SK-N-SH (cell line): ENCODE measurements at regions not wholly inside any gene's neighbourhood (a gene's known extent, or its start where the extent isn't known, plus 50 kb on each side); places are given as distances from the start of the nearest gene placed in this dataset.

ENCODE experiments used
- GABPA ChIP-seq: IDR thresholded peaks from 2 replicates; pipeline ENCODE4 v1.4.0; 2012; ENCODE audit warnings: low read depth, mild to moderate bottlenecking
- MXI1 ChIP-seq: IDR thresholded peaks from 2 replicates; pipeline ENCODE4 v1.6.1; 2012; ENCODE audit warnings: mild to moderate bottlenecking, low read depth, low read length, improper control_type of control experiment
- RAD21 ChIP-seq: IDR thresholded peaks from 2 replicates; pipeline ENCODE4 v1.6.1; 2012; ENCODE audit warnings: mild to moderate bottlenecking, low read length
- RFX5 ChIP-seq: IDR thresholded peaks from 2 replicates; pipeline ENCODE4 v1.6.1; 2012; ENCODE audit warnings: mild to moderate bottlenecking, improper control_type of control experiment, low read length
- SIN3A ChIP-seq: IDR thresholded peaks from 2 replicates; pipeline ENCODE4 v1.6.1; 2012; ENCODE audit warnings: low read depth, mild to moderate bottlenecking, low read length, moderate library complexity, borderline replicate concordance
- TAF1 ChIP-seq: IDR thresholded peaks from 2 replicates; pipeline ENCODE4 v1.6.1; 2012; ENCODE audit warnings: low read depth, mild to moderate bottlenecking, low read length, moderate library complexity, borderline replicate concordance
- TF ChIP-seq, protein P1 (sequence below): IDR thresholded peaks from 2 replicates; pipeline ENCODE4 v1.4.0; 2012; ENCODE audit warnings: low read depth, borderline replicate concordance
- TF ChIP-seq, protein P2 (sequence below): fragments of 200-600 bp; sonication (generic); IDR thresholded peaks from 2 replicates; pipeline ENCODE4 v1.6.1; 2017; ENCODE audit warnings: antibody characterized with exemption, mild to moderate bottlenecking, moderate library complexity

DNA sequence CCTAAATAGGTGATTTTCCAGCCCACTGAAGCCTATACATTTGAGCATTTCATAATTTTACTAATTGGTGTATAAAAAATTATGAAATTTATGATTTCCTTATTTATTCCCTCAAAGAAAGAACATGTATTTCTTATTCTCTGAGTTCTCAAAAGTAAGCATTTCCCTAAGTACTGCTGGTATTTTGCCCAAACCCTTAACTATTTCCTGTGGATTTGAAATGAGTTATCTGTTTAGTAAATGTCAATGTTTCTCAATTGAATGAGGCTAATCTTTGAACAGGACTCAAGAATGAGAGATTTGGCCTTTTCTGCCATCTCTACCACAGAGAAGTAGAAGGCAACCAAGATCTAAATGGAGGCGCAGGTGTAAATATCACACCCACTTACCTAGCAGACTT, 751.7 kb downstream of the TLE1 start:
- TF ChIP-seq RFX5 (no peak), MXI1 (no peak), TAF1 (no peak), GABPA (no peak), RAD21 (no peak), SIN3A (no peak)
- TF ChIP-seq, protein P1, sequence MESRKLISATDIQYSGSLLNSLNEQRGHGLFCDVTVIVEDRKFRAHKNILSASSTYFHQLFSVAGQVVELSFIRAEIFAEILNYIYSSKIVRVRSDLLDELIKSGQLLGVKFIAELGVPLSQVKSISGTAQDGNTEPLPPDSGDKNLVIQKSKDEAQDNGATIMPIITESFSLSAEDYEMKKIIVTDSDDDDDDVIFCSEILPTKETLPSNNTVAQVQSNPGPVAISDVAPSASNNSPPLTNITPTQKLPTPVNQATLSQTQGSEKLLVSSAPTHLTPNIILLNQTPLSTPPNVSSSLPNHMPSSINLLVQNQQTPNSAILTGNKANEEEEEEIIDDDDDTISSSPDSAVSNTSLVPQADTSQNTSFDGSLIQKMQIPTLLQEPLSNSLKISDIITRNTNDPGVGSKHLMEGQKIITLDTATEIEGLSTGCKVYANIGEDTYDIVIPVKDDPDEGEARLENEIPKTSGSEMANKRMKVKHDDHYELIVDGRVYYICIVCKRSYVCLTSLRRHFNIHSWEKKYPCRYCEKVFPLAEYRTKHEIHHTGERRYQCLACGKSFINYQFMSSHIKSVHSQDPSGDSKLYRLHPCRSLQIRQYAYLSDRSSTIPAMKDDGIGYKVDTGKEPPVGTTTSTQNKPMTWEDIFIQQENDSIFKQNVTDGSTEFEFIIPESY = no peak
- TF ChIP-seq, protein P2, sequence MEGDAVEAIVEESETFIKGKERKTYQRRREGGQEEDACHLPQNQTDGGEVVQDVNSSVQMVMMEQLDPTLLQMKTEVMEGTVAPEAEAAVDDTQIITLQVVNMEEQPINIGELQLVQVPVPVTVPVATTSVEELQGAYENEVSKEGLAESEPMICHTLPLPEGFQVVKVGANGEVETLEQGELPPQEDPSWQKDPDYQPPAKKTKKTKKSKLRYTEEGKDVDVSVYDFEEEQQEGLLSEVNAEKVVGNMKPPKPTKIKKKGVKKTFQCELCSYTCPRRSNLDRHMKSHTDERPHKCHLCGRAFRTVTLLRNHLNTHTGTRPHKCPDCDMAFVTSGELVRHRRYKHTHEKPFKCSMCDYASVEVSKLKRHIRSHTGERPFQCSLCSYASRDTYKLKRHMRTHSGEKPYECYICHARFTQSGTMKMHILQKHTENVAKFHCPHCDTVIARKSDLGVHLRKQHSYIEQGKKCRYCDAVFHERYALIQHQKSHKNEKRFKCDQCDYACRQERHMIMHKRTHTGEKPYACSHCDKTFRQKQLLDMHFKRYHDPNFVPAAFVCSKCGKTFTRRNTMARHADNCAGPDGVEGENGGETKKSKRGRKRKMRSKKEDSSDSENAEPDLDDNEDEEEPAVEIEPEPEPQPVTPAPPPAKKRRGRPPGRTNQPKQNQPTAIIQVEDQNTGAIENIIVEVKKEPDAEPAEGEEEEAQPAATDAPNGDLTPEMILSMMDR = no peak
